Glutamatergic neuron (in vitro differentiated cells): ENCODE measurements at regions not wholly inside any gene's neighbourhood (a gene's known extent, or its start where the extent isn't known, plus 50 kb on each side); places are given as distances from the start of the nearest gene placed in this dataset.

Experiments
- DNase-seq: peaks from one replicate; pipeline ENCODE4 v3.0.0; 2022
- H3K27ac Mint-ChIP-seq: one replicate; pipeline ENCODE4 v1.8.0; 2020; ENCODE audit warnings: mild to moderate bottlenecking, mixed read lengths, inconsistent platforms; ENCODE audit not compliant: unreplicated experiment
- H3K27me3 Mint-ChIP-seq: one replicate; pipeline ENCODE4 v1.8.0; 2020; ENCODE audit warnings: mild to moderate bottlenecking, moderate library complexity, mixed read lengths, inconsistent platforms; ENCODE audit not compliant: unreplicated experiment
- H3K36me3 Mint-ChIP-seq: one replicate; pipeline ENCODE4 v1.8.0; 2020; ENCODE audit warnings: mild to moderate bottlenecking, mixed read lengths, inconsistent platforms; ENCODE audit not compliant: unreplicated experiment
- H3K4me1 Mint-ChIP-seq: one replicate; pipeline ENCODE4 v1.8.0; 2020; ENCODE audit warnings: mild to moderate bottlenecking, low read depth, mixed read lengths, inconsistent platforms; ENCODE audit not compliant: unreplicated experiment
- H3K4me3 Mint-ChIP-seq: one replicate; pipeline ENCODE4 v1.8.0; 2020; ENCODE audit warnings: mild to moderate bottlenecking, mixed read lengths, inconsistent platforms; ENCODE audit not compliant: unreplicated experiment
- H3K9me3 Mint-ChIP-seq: one replicate; pipeline ENCODE4 v1.8.0; 2020; ENCODE audit warnings: mild to moderate bottlenecking, moderate library complexity, mixed read lengths, inconsistent platforms; ENCODE audit not compliant: unreplicated experiment
- TF ChIP-seq, protein P1 (sequence below): fragments of 200-600 bp; sonication (generic); IDR thresholded peaks from one replicate; pipeline ENCODE4 v1.5.0; 2021; ENCODE audit not compliant: partially characterized antibody, unreplicated experiment

DNA sequence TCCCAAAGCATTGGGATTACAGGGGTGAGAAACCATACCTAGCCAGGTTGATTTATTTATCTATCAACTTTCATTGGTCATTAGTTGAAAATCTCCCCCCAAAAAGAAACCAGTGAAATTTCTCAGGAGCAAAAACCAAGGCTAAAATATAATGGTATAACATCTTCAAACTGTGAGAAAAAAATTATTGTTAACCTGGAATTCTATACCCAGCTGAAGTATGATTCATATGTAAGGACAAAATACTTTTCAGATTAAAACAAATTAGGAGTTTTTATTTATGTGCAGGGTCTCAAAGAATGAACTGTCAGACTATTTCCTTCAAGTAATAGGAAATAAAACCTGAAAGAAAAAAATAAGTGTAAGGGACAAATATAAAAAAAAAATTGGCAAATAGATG, 1053.9 kb downstream of the UQCRFS1 start:
- no peaks in the 10 kb centered on the region for H3K27me3 Mint-ChIP-seq
- H3K27ac Mint-ChIP-seq = no peak overlapping the region
- no peaks in the 10 kb centered on the region for H3K9me3 Mint-ChIP-seq
- DNase-seq = no peak
- H3K4me1 Mint-ChIP-seq = no peaks in the 10 kb centered on the region
- H3K4me3 Mint-ChIP-seq = no peak overlapping the region
- TF ChIP-seq, protein P1, sequence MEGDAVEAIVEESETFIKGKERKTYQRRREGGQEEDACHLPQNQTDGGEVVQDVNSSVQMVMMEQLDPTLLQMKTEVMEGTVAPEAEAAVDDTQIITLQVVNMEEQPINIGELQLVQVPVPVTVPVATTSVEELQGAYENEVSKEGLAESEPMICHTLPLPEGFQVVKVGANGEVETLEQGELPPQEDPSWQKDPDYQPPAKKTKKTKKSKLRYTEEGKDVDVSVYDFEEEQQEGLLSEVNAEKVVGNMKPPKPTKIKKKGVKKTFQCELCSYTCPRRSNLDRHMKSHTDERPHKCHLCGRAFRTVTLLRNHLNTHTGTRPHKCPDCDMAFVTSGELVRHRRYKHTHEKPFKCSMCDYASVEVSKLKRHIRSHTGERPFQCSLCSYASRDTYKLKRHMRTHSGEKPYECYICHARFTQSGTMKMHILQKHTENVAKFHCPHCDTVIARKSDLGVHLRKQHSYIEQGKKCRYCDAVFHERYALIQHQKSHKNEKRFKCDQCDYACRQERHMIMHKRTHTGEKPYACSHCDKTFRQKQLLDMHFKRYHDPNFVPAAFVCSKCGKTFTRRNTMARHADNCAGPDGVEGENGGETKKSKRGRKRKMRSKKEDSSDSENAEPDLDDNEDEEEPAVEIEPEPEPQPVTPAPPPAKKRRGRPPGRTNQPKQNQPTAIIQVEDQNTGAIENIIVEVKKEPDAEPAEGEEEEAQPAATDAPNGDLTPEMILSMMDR = no peak
- no peaks in the 10 kb centered on the region for H3K36me3 Mint-ChIP-seq

DNA sequence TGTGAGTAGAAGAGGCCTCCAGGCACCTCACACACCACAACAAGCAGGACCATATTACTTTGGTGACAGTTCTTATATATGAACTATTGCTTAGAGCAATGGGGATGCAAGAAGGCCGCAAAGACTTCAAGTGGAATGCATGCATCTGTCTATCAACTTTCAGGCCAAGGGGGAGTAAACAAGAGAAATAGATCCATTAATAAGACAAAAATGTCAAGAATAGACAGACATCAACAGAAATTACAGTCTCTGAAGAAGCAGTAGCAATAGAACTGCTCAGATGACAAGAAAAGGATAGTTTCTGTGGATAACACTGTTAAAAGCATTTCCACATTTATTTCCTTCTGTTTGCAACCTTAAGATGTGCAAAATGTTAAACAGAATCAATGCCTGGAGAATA, 1057.7 kb downstream of the UQCRFS1 start:
- Mint-ChIP-seq H3K27ac (no peak overlapping the region), H3K9me3 (no peaks in the 10 kb centered on the region), H3K36me3 (no peaks in the 10 kb centered on the region), H3K27me3 (no peaks in the 10 kb centered on the region), H3K4me1 (no peaks in the 10 kb centered on the region), H3K4me3 (no peak overlapping the region)
- TF ChIP-seq, protein P1 = no peak
- no peak for DNase-seq

DNA sequence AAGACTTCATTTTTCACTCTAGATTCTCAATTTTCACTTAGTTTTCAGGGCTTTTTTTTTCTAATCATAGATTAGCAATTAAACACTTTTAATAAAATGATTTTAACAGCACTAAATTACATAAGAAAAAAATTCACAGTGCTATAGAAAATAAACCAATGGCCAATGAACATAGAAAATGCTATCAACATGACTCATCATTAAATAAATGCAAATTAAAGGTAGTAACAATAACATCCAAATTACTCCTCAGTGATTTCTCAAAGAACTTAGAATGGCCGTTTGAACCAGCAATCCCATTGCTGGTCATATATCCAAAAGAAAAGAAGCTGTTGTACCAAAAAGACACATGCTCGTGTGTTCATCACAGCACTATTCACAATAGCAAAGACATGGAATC, 1058.9 kb downstream of the UQCRFS1 start:
- Mint-ChIP-seq H3K9me3 (no peaks in the 10 kb centered on the region), H3K27ac (no peak overlapping the region), H3K4me3 (no peak overlapping the region), H3K27me3 (no peaks in the 10 kb centered on the region), H3K4me1 (no peaks in the 10 kb centered on the region), H3K36me3 (no peaks in the 10 kb centered on the region)
- no peak for DNase-seq
- TF ChIP-seq, protein P1 = no peak

DNA sequence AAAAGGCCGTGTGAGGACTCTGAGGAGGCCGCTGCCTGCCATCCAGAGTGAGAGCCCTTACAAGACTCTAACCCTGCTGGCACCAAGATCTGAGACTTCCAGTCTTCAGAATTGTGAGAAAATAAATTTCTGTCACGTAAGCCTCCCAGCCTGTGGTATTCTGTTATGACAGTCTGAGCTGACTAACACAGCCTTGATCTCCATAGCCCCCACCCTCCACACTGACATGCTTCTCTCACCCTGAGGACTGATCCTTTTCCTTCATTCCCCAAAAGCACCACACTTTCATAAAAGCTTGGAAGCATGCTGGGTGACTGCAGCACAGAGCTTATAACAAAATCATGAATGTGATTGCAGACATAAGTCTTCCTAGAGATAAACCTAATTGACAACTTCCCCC, 1059.8 kb downstream of the UQCRFS1 start:
- H3K9me3 Mint-ChIP-seq = no peaks in the 10 kb centered on the region
- TF ChIP-seq, protein P1 = no peak
- no peak overlapping the region for H3K4me3 Mint-ChIP-seq
- H3K27me3 Mint-ChIP-seq = no peaks in the 10 kb centered on the region
- H3K4me1 Mint-ChIP-seq = no peaks in the 10 kb centered on the region
- H3K27ac Mint-ChIP-seq = no peak overlapping the region
- DNase-seq = no peak
- no peaks in the 10 kb centered on the region for H3K36me3 Mint-ChIP-seq

DNA sequence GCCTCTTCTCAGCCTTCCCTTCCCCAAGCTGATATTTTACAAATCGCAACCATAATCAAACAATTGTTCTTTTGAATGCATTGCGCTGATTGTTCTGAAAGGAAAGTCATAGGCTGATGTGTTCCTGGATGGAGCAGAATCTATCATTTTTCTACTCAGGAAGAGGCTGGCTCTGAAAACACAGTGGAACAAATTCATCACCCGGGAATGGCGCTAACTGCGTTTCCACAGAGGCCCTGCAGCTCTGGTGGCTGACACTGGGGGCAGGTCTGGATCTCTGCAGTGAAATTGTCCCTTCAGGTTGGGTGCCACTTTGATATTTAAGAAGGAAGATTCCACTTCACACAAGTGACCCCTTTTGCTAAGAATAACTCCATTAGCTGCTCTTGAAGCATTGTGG, 1060.8 kb downstream of the UQCRFS1 start:
- H3K36me3 Mint-ChIP-seq = no peaks in the 10 kb centered on the region
- H3K27me3 Mint-ChIP-seq = no peaks in the 10 kb centered on the region
- TF ChIP-seq, protein P1 = no peak
- no peaks in the 10 kb centered on the region for H3K9me3 Mint-ChIP-seq
- H3K4me1 Mint-ChIP-seq = no peaks in the 10 kb centered on the region
- H3K27ac Mint-ChIP-seq = no peak overlapping the region
- no peak for DNase-seq
- H3K4me3 Mint-ChIP-seq = no peak overlapping the region
